Chondrocyte (in vitro differentiated cells): ENCODE measurements at regions not wholly inside any gene's neighbourhood (a gene's known extent, or its start where the extent isn't known, plus 50 kb on each side); places are given as distances from the start of the nearest gene placed in this dataset.

Experiments used
- DNase-seq: peaks from one replicate; pipeline ENCODE4 v3.0.0; 2021; ENCODE audit warnings: mixed read lengths, low spot score
- H3K27ac Mint-ChIP-seq: one replicate; pipeline ENCODE4 v1.8.0; 2021; ENCODE audit warnings: mild to moderate bottlenecking, moderate library complexity, mixed read lengths; ENCODE audit not compliant: unreplicated experiment
- H3K27me3 Mint-ChIP-seq: 2 replicates; pipeline ENCODE4 v1.8.0; 2021; ENCODE audit warnings: low read depth, mixed read lengths
- H3K36me3 Mint-ChIP-seq: 2 replicates; pipeline ENCODE4 v1.8.0; 2021; ENCODE audit warnings: low read depth, mixed read lengths
- H3K4me1 Mint-ChIP-seq: 2 replicates; pipeline ENCODE4 v1.8.0; 2021; ENCODE audit warnings: low read depth, mild to moderate bottlenecking, mixed read lengths
- H3K4me3 Mint-ChIP-seq: one replicate; pipeline ENCODE4 v1.8.0; 2021; ENCODE audit warnings: mild to moderate bottlenecking, moderate library complexity, mixed read lengths; ENCODE audit not compliant: unreplicated experiment
- H3K9me3 Mint-ChIP-seq: 2 replicates; pipeline ENCODE4 v1.8.0; 2021; ENCODE audit warnings: low read depth, mixed read lengths
- TF ChIP-seq, protein P1 (sequence below): fragments of 200-600 bp; sonication (generic); IDR thresholded peaks from 2 replicates; pipeline ENCODE4 v1.5.0; 2021; ENCODE audit warnings: antibody characterized with exemption, mild to moderate bottlenecking, moderate library complexity

- no peak overlapping the region for H3K4me3 Mint-ChIP-seq
These were observed 52.0 kb upstream of the MBOAT2 start for GRCh38 chr2:9055471-9055870.

GRCh38 chr2:9053534-9053931 lies 50.0 kb upstream of the MBOAT2 start:
- H3K27me3 Mint-ChIP-seq: no peaks in the 10 kb centered on the region
- H3K9me3 Mint-ChIP-seq: peaks cover 5% of the 10 kb centered on the region

More at GRCh38 chr2:9055471-9055870, 52.0 kb upstream of the MBOAT2 start:
- no peaks in the 10 kb centered on the region for H3K36me3 Mint-ChIP-seq
- no peaks in the 10 kb centered on the region for H3K27me3 Mint-ChIP-seq
- H3K4me1 Mint-ChIP-seq: peaks cover 38% of the 10 kb centered on the region
- DNase-seq: no peak
- TF ChIP-seq, protein P1, sequence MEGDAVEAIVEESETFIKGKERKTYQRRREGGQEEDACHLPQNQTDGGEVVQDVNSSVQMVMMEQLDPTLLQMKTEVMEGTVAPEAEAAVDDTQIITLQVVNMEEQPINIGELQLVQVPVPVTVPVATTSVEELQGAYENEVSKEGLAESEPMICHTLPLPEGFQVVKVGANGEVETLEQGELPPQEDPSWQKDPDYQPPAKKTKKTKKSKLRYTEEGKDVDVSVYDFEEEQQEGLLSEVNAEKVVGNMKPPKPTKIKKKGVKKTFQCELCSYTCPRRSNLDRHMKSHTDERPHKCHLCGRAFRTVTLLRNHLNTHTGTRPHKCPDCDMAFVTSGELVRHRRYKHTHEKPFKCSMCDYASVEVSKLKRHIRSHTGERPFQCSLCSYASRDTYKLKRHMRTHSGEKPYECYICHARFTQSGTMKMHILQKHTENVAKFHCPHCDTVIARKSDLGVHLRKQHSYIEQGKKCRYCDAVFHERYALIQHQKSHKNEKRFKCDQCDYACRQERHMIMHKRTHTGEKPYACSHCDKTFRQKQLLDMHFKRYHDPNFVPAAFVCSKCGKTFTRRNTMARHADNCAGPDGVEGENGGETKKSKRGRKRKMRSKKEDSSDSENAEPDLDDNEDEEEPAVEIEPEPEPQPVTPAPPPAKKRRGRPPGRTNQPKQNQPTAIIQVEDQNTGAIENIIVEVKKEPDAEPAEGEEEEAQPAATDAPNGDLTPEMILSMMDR: no peak
- H3K27ac Mint-ChIP-seq: no peak overlapping the region
- peaks cover 5% of the 10 kb centered on the region for H3K9me3 Mint-ChIP-seq

More at GRCh38 chr2:9053534-9053931, 50.0 kb upstream of the MBOAT2 start:
- TF ChIP-seq, protein P1: no peak
- no peaks in the 10 kb centered on the region for H3K36me3 Mint-ChIP-seq
- no peak overlapping the region for H3K27ac Mint-ChIP-seq
- H3K4me1 Mint-ChIP-seq: peaks cover 35% of the 10 kb centered on the region
- H3K4me3 Mint-ChIP-seq: no peak overlapping the region
- no peak for DNase-seq
